ENCODE measurements at regions not wholly inside any gene's neighbourhood (a gene's known extent, or its start where the extent isn't known, plus 50 kb on each side); places are given as distances from the start of the nearest gene placed in this dataset.

DNA sequence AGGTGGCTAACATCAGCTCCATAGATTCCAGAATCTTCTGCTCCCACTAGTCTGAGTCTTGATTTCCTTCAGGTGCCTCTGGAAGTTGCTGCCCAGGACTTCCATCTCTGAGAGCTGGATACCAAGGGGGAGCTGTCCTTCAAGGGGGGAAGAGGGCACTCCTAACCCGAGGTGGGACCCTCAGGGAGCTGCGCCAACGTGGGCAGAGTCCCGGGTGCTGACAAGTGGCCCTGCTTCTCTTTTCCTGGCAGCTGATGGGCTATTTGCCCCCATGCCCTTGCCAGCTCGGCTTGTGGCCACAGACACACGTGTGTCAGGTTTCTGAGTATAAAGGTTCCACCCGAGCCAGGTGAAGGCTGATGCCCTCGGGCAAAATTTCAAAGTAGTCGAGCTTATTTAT is 272.5 kb downstream of the TTC8 start:
- no peak overlapping the region for H2BK12ac ChIP-seq (ENCODE audit: insufficient read length, low read depth, low read length)
- no peak overlapping the region for H3K4ac ChIP-seq (ENCODE audit: low read depth, low read length)
- no peak overlapping the region for H2AFZ ChIP-seq (ENCODE audit: low read length)
- H3K4me1 ChIP-seq (ENCODE audit: insufficient read depth, low read length) = no peaks in the 10 kb centered on the region
- Mint-ChIP-seq H3K27me3 (ENCODE audit: low read depth) (peaks cover 39% of the 10 kb centered on the region), H3K27ac (no peak overlapping the region), H3K36me3 (ENCODE audit: insufficient read depth in 1 of 3, low read depth in 3 of 3) (peaks cover 0 to 4% (median 3%) of the 10 kb centered on the region in 3 experiments; a peak in 4 of 7 replicates), H3K9me3 (peaks cover 14 to 17% of the 10 kb centered on the region in 2 experiments), H3K4me3 (no peak overlapping the region), H3K4me1 (peaks cover 0 to 8% of the 10 kb centered on the region in 2 experiments; a peak in 2 of 4 replicates)
- no peak overlapping the region for H2BK20ac ChIP-seq (ENCODE audit: low read depth, low read length, poor library complexity, severe bottlenecking)
- H3K56ac ChIP-seq (ENCODE audit: insufficient read length, low read depth, low read length) = no peak overlapping the region
- no CpG with 5 or more reads among the region's 9 CpGs for WGBS (ENCODE audit: extremely low coverage, insufficient read length, low lambda C conversion rate)
- no peak overlapping the region for H4K8ac ChIP-seq (replicated peaks; ENCODE audit: insufficient read length, low read depth, low read length)
- no peak overlapping the region for H3K9ac ChIP-seq (ENCODE audit: extremely low read depth, insufficient read length, low read length)
- H3K27me3 ChIP-seq (ENCODE audit: insufficient read depth, low read length) = no peaks in the 10 kb centered on the region
- TF ChIP-seq, protein P1, sequence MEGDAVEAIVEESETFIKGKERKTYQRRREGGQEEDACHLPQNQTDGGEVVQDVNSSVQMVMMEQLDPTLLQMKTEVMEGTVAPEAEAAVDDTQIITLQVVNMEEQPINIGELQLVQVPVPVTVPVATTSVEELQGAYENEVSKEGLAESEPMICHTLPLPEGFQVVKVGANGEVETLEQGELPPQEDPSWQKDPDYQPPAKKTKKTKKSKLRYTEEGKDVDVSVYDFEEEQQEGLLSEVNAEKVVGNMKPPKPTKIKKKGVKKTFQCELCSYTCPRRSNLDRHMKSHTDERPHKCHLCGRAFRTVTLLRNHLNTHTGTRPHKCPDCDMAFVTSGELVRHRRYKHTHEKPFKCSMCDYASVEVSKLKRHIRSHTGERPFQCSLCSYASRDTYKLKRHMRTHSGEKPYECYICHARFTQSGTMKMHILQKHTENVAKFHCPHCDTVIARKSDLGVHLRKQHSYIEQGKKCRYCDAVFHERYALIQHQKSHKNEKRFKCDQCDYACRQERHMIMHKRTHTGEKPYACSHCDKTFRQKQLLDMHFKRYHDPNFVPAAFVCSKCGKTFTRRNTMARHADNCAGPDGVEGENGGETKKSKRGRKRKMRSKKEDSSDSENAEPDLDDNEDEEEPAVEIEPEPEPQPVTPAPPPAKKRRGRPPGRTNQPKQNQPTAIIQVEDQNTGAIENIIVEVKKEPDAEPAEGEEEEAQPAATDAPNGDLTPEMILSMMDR (conservative IDR thresholded peaks at IDR 0.05) = no peak
- H3K79me2 ChIP-seq (ENCODE audit: insufficient read depth, low read length) = no peaks in the 10 kb centered on the region
- H3T11ph ChIP-seq (ENCODE audit: low read length) = no peak overlapping the region
- no peak overlapping the region for H3K18ac ChIP-seq (ENCODE audit: insufficient read length, low read depth, low read length)
- no peak overlapping the region for H3K4me2 ChIP-seq (ENCODE audit: insufficient read depth, insufficient read length, low read length)
- H2AK5ac ChIP-seq (ENCODE audit: insufficient read length, low read length) = no peak overlapping the region
- H2BK120ac ChIP-seq (ENCODE audit: low read depth, low read length, poor library complexity, severe bottlenecking) = no peak overlapping the region
- H3K23me2 ChIP-seq (ENCODE audit: insufficient read length, low read depth, low read length, poor library complexity, severe bottlenecking) = no peaks in the 10 kb centered on the region
- no peak overlapping the region for H3K14ac ChIP-seq (ENCODE audit: insufficient read depth, low read length)
- no peak overlapping the region for H3K23ac ChIP-seq (ENCODE audit: insufficient read length, low read depth, low read length)
- no peak overlapping the region for H4K5ac ChIP-seq (ENCODE audit: insufficient read length, low read depth, low read length)
- H2BK5ac ChIP-seq (ENCODE audit: insufficient read length, low read length) = no peak overlapping the region
- DNase-seq = no peak
- H3K27ac ChIP-seq (ENCODE audit: insufficient read length, low read depth, low read length) = no peak overlapping the region
- H3K79me1 ChIP-seq (ENCODE audit: insufficient read depth, low read depth, low read length, poor library complexity, severe bottlenecking) = no peaks in the 10 kb centered on the region
- no peaks in the 10 kb centered on the region for H4K20me1 ChIP-seq (ENCODE audit: control insufficient read depth, insufficient read depth, insufficient read length)
- no peak overlapping the region for H4K91ac ChIP-seq (ENCODE audit: insufficient read length, low read depth, low read length)
- H3K9me3 ChIP-seq (ENCODE audit: control insufficient read depth, low read depth, low read length) = no peaks in the 10 kb centered on the region
- H2BK15ac ChIP-seq (ENCODE audit: low read depth, low read length) = no peak overlapping the region
